ENCODE measurements at regions not wholly inside any gene's neighbourhood (a gene's known extent, or its start where the extent isn't known, plus 50 kb on each side); places are given as distances from the start of the nearest gene placed in this dataset.

- TF ChIP-seq CTCF (IDR thresholded peaks at IDR 0.05; ENCODE audit: control insufficient read depth, insufficient read depth, low read depth, low read length, missing control alignments), result no peak
- DNase-seq (ENCODE audit: low read depth), result no peak
- H3K4me3 ChIP-seq (ENCODE audit: control insufficient read depth, low read depth, low read length), result no peak overlapping the region
Measured at GRCh38 chr20:11691766-11692165, 225.9 kb upstream of the BTBD3 start.

GRCh38 chr20:11692567-11692966, 225.1 kb upstream of the BTBD3 start:
- no peak for TF ChIP-seq CTCF (IDR thresholded peaks at IDR 0.05; ENCODE audit: control insufficient read depth, insufficient read depth, low read depth, low read length, missing control alignments)
- H3K4me3 ChIP-seq (ENCODE audit: control insufficient read depth, low read depth, low read length), result no peak overlapping the region
- DNase-seq (ENCODE audit: low read depth), result no peak

GRCh38 chr20:11694467-11694866, 223.2 kb upstream of the BTBD3 start:
- no peak for TF ChIP-seq CTCF (IDR thresholded peaks at IDR 0.05; ENCODE audit: control insufficient read depth, insufficient read depth, low read depth, low read length, missing control alignments)
- DNase-seq (ENCODE audit: low read depth), result no peak
- no peak overlapping the region for H3K4me3 ChIP-seq (ENCODE audit: control insufficient read depth, low read depth, low read length)

- TF ChIP-seq CTCF (IDR thresholded peaks at IDR 0.05; ENCODE audit: control insufficient read depth, insufficient read depth, low read depth, low read length, missing control alignments), result no peak
- DNase-seq (ENCODE audit: low read depth), result no peak
- no peak overlapping the region for H3K4me3 ChIP-seq (ENCODE audit: control insufficient read depth, low read depth, low read length)
Measured at GRCh38 chr20:11697055-11697454, 220.6 kb upstream of the BTBD3 start.

GRCh38 chr20:11697646-11698045, 220.0 kb upstream of the BTBD3 start:
- no peak for DNase-seq (ENCODE audit: low read depth)
- no peak for TF ChIP-seq CTCF (IDR thresholded peaks at IDR 0.05; ENCODE audit: control insufficient read depth, insufficient read depth, low read depth, low read length, missing control alignments)
- no peak overlapping the region for H3K4me3 ChIP-seq (ENCODE audit: control insufficient read depth, low read depth, low read length)

- no peak for TF ChIP-seq CTCF (IDR thresholded peaks at IDR 0.05; ENCODE audit: control insufficient read depth, insufficient read depth, low read depth, low read length, missing control alignments)
- DNase-seq (ENCODE audit: low read depth), result no peak
- H3K4me3 ChIP-seq (ENCODE audit: control insufficient read depth, low read depth, low read length), result no peak overlapping the region
Measured at GRCh38 chr20:11698124-11698523, 219.6 kb upstream of the BTBD3 start.

- no peak overlapping the region for H3K4me3 ChIP-seq (ENCODE audit: control insufficient read depth, low read depth, low read length)
- DNase-seq (ENCODE audit: low read depth), result no peak
- TF ChIP-seq CTCF (IDR thresholded peaks at IDR 0.05; ENCODE audit: control insufficient read depth, insufficient read depth, low read depth, low read length, missing control alignments), result no peak
Measured at GRCh38 chr20:11700831-11701230, 216.9 kb upstream of the BTBD3 start.

Data from AG09309 (cell line).